ENCODE measurements at regions not wholly inside any gene's neighbourhood (a gene's known extent, or its start where the extent isn't known, plus 50 kb on each side); places are given as distances from the start of the nearest gene placed in this dataset.

DNA sequence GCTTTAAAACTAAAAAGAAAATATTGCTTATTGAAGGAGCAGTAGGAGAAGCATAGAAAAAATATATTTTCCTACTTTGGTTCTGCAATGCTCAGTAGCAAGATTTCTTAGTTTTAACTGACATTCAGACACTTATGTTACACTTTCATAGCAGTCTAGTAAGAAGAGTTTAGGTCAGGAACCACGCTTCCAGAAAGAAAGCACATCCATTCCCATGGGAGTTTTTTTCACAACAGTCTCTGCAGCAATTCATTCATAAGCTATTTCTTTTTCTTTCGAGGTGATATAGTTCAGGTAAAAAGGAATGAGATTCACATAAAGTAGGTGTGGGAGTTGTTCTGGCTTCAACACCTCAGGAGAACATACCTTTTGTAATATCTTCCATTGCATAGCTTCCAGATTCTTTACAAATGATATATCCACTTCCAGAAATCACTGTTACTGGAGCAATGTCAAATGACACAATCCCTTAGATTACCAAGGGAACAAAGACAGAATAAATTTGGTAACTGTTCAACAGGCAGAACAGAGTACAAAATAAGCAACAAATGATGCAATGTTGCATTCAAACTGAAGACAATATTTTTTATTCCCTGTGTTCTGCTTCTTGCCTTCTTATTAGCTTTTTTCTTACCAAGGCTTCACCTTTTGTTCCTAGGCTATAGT is 95.2 kb upstream of the GULP1 start:
- no peak for DNase-seq (ENCODE audit: low read depth)
- in situ Hi-C loops (cut with HindIII; ENCODE audit: low pct_unique_long_range_greater_than_20kb, low sequenced_read_pairs) = no loop called here

DNA sequence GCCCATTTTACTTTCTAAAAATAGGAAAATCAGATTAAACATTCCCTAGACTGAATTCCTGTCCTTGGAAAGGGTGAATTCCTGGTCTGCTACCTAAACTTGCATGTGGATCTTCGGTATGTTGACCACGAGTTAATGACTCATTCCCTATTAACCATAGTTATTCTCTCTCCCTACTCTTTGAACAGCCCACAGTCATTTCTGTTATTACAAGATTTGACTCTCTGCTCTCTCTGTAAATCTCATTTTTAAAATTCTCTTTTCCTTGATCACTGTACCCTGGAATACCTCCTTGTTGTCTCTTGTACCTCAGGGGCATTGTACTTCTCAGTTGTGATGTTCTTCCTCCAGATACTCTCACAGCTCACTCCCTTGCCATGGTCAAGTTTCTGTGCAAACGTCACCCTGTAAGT is 92.0 kb upstream of the GULP1 start:
- peak; percentile 78 for DNase-seq (ENCODE audit: low read depth)
- in situ Hi-C loops (cut with HindIII; ENCODE audit: low pct_unique_long_range_greater_than_20kb, low sequenced_read_pairs) = no loop called here

DNA sequence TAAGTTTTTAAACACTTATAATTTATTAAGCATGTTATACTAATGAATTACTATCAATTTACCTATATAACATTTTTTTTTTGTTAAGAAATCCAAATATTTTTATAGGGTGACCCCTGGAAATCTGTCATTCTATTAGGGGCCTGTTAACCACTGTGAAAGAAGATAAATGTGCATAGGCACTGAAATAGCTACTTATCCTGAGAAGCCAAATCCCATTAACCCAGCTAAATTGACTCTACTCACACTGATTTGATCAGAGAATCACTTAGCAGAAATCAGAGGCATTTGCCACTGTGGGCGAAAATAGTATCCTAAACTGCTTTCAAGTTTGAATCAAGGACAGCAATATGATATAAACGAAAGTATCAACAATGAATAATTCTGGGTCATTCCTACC is 90.0 kb upstream of the GULP1 start:
- in situ Hi-C loops (cut with HindIII; ENCODE audit: low pct_unique_long_range_greater_than_20kb, low sequenced_read_pairs) = no loop called here
- no peak for DNase-seq (ENCODE audit: low read depth)

DNA sequence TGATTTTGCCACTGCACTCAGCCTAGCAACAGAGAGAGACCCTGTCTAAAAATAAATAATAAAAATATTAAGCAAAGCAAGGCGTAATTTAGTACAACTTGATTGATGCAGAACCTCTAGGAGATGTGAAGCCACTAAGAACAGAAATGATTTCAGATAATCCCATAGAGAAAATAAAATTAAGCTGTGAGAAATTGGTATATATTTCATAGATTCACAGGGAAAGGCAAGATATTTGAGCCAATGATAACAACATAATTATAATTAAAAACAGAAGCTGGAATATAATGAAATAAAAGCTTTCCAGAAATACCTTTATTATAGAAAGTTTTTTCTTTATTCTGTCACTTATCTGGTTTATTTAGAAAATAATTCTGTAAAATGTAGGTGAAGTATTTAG is 88.9 kb upstream of the GULP1 start:
- in situ Hi-C loops (cut with HindIII; ENCODE audit: low pct_unique_long_range_greater_than_20kb, low sequenced_read_pairs) = no loop called here

DNA sequence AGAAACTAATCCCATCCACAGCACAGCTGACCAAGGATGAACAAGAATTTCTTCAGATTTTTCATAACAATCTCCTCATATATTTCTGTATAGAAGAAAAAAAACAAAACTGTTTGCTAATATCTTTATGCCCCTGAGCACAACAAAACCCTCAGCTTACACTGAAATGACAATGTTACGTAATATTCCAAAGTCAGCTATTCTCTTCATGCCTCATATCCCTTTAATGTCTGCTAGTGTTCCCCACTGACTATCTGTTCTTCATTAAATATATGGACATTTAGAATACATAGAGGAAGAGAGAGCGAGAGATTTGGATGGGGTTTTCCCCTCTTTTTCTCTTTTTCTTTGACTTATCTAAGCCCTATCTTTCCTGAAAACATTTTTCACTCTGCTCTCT is 87.9 kb upstream of the GULP1 start:
- no peak for DNase-seq (ENCODE audit: low read depth)
- in situ Hi-C loops (cut with HindIII; ENCODE audit: low pct_unique_long_range_greater_than_20kb, low sequenced_read_pairs) = no loop called here

More for the DNA sequence above, 88.9 kb upstream of the GULP1 start:
- no peak for DNase-seq (ENCODE audit: low read depth)

DNA sequence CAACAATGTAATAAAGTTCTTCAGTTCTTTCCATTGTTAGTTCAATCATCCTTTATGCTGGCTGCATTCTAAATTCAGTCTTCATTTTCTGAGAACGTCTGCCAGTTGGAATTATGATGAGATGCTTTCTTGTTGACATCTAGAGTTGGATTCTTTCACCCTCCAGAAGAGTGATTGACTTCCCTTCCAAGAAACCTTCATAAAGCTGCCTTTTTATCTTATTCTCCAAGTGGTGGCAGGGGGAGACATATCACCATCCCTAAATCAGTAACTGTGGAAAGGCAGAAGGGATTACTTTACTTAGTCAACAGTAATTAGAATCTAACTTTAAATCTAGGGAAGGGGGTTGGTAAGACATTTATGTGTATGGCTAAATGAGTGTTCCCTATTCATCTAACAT is 86.8 kb upstream of the GULP1 start:
- DNase-seq (ENCODE audit: low read depth) = no peak
- in situ Hi-C loops (cut with HindIII; ENCODE audit: low pct_unique_long_range_greater_than_20kb, low sequenced_read_pairs) = no loop called here

DNA sequence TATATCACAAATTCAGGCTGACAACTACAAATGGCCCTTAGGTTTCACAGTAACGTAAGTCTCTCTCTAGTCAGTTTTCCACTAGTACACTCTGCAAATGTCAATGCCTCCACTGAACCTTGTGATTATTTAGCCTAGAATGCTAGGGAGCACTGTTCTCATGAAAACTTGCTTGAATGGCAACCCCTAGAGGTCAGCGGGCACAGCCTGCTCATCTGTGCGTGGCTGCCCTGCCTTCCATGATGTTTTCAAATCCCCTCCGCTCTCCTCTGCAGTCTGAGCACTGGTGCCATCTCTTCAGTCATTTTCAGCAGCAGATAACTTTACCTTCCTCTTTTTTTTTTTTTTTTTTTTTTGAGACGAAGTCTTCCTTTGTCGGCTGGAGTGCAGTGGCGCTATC is 84.1 kb upstream of the GULP1 start:
- no peak for DNase-seq (ENCODE audit: low read depth)
- in situ Hi-C loops (cut with HindIII; ENCODE audit: low pct_unique_long_range_greater_than_20kb, low sequenced_read_pairs) = no loop called here

DNA sequence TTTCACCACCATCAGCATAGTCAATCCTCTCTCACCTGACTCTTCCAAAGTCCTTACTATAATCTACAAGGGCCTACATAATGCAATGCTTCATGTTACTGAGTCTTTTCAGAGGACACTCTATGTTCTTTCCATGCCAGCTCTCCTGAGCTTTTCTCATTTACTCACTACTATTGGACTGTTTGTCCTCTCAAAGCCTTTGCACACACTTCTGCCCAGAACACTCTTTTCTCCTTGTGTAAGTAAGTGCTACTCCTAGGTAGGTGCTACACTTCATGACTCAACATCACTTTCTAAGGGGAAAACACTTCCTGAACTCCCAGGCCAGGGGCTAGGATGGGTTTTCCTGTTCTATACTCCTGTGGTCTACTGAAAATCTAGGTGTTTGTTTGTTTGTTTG is 82.5 kb upstream of the GULP1 start:
- no peak for DNase-seq (ENCODE audit: low read depth)
- in situ Hi-C loops (cut with HindIII; ENCODE audit: low pct_unique_long_range_greater_than_20kb, low sequenced_read_pairs) = no loop called here

DNA sequence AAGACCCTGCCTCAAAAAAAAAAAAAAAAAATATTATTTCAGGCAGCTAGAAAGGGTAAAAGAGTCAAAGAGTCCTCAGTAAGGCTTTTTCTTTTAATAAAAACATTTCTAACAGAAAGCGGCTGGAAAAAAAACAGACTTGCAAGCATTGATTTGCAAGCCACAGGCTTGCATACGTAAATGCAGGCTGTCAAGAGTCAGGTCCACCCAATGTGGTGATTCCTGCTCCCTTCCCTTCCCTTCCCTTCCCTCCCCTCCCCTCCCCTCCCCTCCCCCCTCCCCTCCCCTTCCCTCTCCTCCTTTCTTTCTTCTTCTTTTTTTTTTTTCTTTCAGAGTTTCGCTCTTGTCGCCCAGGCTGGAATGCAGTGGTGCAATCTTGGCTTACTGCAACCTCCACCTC is 74.4 kb upstream of the GULP1 start:
- DNase-seq (ENCODE audit: low read depth) = no peak
- in situ Hi-C loops (cut with HindIII; ENCODE audit: low pct_unique_long_range_greater_than_20kb, low sequenced_read_pairs) = no loop called here

DNA sequence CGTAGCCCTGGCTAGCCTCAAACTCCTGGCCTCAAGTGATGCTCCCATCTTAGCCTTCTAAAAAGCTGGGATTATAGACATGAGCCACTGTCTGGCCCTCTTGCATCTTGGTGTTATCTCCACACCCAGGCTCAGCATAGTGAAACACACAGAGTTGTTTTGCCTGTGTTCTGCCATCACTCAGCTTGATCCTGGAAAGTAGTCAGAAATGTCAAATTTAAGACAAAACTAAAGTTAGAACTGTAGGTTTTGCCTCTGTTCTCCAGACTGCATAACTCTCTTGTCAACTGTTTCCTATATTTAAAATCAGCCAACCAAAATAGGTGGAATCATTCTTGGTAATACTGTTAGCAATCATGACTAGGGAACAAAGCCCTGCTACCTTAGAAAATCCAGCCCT is 72.1 kb upstream of the GULP1 start:
- in situ Hi-C loops (cut with HindIII; ENCODE audit: low pct_unique_long_range_greater_than_20kb, low sequenced_read_pairs) = no loop called here
- DNase-seq (ENCODE audit: low read depth) = no peak

DNA sequence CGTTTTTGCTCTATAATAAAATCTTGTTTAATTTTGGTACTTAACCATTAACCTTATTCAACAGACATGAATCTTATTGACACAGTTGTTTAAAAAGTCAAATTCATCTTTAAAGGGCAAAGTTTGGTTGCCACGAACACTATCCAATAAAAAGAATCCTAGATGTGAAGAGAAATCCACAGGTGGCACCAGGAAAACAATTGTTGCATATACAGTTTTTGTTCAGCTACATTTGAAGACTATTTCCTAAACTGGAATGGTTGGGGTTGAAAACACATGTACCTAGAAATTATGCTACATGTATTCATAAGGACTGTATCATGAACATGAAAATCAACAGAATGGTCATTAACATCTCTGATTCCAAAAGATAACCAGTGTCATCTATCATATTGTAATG is 71.1 kb upstream of the GULP1 start:
- DNase-seq (ENCODE audit: low read depth) = no peak
- in situ Hi-C loops (cut with HindIII; ENCODE audit: low pct_unique_long_range_greater_than_20kb, low sequenced_read_pairs) = no loop called here

DNA sequence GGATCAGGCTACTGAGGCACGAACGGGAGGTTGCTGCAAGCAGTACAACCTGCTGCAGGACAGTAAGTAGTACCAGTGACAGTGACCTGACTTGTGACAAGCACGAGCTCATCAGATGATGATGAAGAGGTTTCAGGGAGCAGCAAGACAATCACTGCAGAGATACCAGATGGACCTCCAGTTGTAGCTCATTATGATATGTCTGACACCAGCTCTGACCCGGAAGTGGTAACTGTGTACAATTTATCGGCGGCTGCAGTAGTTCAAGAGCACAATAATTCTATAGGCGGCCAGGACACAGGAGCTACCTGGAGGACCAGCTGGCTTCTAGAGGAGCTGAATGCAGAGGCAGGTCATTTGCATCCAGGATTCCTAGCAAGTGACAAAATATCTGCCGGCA is 64.0 kb upstream of the GULP1 start:
- in situ Hi-C loops (cut with HindIII; ENCODE audit: low pct_unique_long_range_greater_than_20kb, low sequenced_read_pairs) = no loop called here

DNA sequence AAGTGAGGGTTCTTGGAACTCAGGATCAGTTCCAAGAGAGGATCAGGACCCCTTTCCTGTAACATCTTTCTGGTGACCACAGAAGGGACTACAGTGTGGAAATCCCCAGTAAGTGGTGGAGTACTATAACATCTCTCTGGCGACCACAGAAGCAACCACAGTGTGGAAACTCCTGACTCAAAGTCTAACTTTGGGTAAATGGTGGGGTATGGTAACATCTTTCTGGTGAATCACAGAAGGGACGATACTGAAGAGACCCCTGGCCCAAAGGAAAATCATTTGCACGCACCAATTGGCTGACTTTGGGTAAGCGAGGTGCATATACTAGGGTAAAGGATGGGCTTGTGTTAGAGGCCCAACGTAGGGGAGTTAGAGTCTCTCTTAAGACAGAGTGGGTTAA is 56.3 kb upstream of the GULP1 start:
- in situ Hi-C loops (cut with HindIII; ENCODE audit: low pct_unique_long_range_greater_than_20kb, low sequenced_read_pairs) = no loop called here
- no peak for DNase-seq (ENCODE audit: low read depth)

More for the DNA sequence above, 64.0 kb upstream of the GULP1 start:
- no peak for DNase-seq (ENCODE audit: low read depth)

DNA sequence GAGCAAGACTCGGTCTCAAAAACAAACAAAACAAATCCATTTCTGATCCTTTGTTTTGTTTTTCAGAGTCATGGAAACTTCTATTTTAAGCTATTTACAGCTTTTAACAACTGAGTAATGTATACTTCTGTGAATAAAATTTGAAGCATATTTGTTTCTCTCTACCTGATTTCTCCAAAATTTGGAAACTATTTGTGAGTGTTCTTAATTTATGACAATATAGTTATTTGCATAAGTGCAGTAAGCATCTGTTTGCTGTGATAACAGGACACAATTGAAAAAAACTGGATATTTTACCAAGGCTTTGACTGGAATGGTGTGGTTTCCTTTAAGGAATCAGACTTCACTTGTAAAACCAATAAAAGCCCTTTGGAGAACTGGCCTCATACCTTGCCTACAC is 53.3 kb upstream of the GULP1 start:
- in situ Hi-C loops (cut with HindIII; ENCODE audit: low pct_unique_long_range_greater_than_20kb, low sequenced_read_pairs) = no loop called here
- no peak for DNase-seq (ENCODE audit: low read depth)
